GM21381 (cell line): ENCODE measurements at regions not wholly inside any gene's neighbourhood (a gene's known extent, or its start where the extent isn't known, plus 50 kb on each side); places are given as distances from the start of the nearest gene placed in this dataset.

Experiments used
- ATAC-seq: cut with Tn5 transposase; IDR thresholded peaks from one replicate; pipeline ENCODE4 v1.9.1; 2021; ENCODE audit warnings: mild to moderate bottlenecking, moderate library complexity; ENCODE audit not compliant: unreplicated experiment

DNA sequence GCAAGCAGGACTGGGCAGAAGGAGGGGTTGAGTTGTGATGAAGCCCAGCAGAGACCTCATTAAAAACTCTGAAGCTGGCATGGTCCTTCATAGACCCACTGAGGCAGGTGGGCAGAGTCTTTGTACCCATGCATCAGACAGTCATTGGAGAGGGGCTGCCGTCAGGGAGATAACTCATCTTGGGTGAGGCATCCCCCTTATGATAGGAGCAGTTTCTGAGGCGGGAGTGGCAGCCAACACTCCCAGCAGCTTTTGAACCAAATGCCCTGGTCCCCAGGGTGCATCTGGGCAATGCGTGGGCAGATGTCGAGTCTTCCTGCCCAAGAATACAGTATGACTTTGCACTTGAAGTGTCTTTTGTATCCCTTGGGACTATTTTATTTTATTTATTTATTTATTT, 68.1 kb downstream of the HTR5A start:
- no peak for ATAC-seq

- no peak for ATAC-seq
Observed at GRCh38 chr7:155141562-155141961, 71.4 kb downstream of the HTR5A start.

- ATAC-seq, result no peak
Observed at GRCh38 chr7:155143381-155143780, 73.3 kb downstream of the HTR5A start.

DNA sequence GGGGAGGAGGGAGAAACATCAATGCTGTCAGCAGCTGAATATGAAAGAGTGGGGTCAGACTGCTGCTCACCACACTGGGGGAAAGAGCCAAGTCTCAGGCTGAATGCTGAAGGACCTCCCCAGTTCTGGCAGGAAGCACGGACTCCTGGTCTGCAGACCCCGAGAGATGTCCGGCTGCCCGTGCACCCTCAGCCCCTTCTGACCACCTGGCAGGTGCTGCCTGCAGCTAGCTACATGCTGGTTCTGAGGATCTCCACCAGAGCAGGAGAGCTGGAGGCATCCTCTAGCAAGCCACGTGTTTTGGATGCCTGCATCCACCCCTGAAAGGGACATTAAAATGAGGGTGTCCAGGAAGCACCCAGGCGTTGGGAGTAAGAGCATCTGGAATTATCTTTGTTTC, 74.2 kb downstream of the HTR5A start:
- no peak for ATAC-seq

DNA sequence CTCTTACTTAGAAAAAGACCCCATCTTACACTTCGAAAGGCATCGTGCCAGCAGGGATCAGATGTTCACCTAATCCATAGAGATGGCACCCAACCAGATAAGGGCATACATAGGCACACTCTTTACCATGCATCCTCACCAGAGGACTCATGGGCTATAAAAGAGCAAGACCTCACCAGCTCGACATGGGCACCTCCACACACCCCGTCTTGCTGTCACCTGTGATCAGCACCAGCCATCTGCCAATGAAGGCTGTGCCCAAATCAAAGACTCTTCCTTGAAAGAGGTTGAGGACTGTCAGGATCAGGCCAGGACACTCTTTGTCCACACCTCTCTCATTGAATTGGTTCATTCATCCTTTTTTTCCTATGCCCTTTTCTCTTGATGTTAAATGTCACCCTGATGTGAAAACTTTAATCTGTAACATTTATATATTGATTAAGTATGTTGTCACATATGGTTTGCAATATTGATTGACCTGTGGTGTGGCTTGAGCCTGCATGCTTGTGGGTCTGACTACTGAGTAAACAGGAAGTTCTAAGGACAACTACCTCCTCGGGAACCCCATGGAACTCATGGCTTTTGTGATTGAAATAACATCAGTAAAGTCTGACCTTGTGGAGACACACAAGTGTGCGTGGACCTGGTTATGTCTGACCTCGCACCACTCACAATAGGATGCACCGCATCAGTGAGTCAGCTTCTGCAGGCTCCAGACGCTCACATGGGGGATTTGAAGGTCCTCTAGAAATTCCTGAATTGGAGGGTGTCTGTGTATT, 75.5 kb downstream of the HTR5A start:
- ATAC-seq, result no peak

GRCh38 chr7:155147172-155147571, 77.0 kb downstream of the HTR5A start:
- ATAC-seq, result no peak

DNA sequence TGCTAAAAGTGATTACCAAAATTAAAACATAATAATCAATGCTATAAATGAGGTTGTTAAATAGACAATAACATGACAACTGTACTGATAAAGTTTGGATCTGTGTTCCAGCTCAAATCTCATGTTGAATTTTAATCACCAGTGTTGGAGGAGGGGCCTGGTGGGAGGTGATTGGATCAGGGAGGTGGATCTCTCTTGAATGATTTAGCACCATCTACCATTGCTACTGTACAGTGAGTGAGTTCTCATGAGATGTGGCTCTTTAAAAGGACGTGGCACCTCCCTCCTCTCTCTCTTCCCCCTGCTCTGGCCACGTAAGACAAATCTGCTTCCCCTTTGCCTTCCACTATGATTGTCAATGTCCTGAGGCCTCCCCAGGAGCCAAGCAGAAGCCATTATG, 77.5 kb downstream of the HTR5A start:
- no peak for ATAC-seq

DNA sequence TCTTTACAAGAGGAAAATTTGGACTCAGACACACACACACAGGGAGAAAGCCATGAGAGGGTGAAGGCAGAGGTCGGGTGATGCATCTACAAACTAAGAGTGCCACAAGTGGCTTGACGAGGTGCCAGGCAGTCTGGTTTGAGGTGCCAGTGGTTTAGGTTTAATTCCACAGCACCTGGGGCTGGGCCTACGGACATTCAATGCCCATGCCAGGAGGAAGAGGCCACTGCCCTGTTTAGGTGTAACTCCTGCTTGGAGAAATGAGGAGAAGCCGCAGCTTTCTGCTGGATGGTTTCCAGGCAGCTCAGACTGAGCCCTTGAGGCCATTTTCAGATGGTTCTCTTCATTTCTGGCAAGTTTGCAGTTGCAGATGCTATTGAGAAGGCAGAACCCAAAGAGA, 83.6 kb downstream of the HTR5A start:
- no peak for ATAC-seq

DNA sequence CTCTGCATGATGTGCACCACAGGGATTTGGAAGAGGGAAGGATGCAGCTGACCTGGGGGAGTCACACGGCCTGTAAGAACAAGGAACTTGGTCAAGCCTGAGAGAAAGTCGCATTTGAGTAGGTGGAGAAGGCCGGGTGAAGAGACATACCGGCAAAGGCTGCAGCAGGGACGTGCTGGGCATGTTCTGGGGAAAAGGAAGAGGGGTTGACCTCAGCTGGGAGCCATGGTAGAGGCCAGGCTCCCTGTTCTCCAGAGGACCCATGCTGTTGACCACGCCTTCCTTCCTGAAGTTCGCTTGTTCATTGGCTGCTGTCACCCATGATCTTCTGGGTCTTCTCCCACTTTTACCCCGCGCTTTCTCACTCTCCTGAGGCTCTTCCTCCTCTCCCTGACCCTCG, 84.5 kb downstream of the HTR5A start:
- ATAC-seq, result no peak

GRCh38 chr7:155161690-155162089, 91.6 kb downstream of the HTR5A start:
- ATAC-seq, result no peak

GRCh38 chr7:155162422-155162821, 92.3 kb downstream of the HTR5A start:
- ATAC-seq, result no peak

DNA sequence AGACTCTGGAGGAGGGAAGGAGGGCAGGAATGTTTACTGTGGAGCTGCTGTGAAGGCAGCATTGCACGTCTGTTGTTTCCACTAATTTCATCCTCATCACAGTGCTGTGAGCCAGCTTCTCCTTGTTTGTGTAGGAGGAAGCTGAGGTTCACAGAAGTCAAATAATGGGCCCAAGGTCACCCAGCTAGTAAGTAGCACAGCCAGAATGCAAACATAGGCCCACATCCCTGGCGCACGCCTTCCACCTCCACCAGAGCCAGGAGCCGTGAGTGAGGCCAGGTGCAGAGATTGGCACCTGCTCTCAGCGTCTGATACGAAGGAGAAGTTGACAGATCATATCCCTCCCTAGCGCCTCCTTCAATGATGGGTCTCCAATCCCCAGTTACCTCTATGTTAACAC, 93.6 kb downstream of the HTR5A start:
- ATAC-seq, result no peak

- no peak for ATAC-seq
Observed at GRCh38 chr7:155164316-155164715, 94.2 kb downstream of the HTR5A start.

GRCh38 chr7:155166108-155166507, 96.0 kb downstream of the HTR5A start:
- no peak for ATAC-seq

DNA sequence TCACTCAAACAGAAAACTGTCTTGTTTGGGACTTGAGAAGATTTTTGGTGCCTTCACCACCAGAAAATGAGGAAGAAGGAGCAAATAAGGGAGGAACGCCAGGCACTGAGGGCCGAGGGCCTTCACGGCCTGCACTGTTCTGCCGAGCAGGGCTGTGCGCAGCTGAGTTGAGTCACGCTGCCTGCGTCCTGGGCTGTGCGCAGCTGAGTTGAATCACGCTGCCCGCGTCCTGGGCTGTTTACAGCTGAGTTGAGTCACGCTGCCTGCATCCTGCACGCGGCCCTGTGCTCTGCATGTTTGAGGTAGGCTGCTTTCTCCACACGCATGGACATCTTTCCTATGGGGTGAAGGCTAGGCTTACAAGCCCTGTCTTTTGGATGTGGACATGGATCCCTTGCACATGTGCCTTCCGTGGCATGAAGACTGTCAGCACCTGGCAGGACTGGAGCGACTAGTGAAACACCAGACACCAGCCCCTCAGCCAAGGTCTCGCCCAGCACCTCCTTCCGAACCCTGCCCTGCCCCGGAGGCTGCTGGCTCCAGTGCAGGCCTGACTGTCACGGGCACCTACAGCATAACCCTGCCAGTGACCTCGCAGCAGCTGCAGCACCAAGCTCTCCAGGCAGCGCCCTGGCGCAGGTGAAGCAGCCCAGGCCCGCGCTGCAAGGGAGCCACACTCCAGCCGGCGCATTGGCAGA, 96.7 kb downstream of the HTR5A start:
- no peak for ATAC-seq

DNA sequence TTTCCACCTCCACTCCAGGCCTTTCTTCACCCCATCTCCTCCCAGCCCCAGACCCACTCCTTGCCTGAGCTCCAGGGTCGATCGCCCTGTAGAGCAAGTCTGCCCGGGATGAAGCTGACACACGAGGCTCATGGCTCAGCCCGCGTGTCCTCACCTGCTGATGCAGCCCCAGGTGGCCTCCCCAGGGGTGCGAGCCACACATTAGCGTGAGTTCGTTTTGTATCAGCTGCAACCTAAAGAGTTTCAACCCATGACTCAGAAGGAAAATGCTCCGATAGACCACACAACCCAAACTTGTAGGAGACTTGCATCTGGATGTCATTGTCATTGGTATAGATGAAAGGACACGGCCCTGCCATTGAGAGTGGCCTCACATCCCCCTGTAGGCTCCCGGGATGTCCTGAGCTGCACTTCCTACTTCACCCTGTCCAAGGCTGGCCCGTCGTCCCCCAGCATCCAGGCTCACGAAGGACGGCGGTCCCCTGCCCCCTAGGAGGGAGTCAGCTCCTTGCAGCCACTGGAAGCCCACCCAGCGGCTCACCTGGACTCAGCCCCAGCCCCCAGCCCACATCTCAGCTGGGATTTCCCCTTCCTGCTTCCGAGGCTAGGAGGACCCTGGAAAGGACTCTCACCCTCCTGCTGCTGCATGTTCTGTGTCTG, 97.7 kb downstream of the HTR5A start:
- no peak for ATAC-seq

DNA sequence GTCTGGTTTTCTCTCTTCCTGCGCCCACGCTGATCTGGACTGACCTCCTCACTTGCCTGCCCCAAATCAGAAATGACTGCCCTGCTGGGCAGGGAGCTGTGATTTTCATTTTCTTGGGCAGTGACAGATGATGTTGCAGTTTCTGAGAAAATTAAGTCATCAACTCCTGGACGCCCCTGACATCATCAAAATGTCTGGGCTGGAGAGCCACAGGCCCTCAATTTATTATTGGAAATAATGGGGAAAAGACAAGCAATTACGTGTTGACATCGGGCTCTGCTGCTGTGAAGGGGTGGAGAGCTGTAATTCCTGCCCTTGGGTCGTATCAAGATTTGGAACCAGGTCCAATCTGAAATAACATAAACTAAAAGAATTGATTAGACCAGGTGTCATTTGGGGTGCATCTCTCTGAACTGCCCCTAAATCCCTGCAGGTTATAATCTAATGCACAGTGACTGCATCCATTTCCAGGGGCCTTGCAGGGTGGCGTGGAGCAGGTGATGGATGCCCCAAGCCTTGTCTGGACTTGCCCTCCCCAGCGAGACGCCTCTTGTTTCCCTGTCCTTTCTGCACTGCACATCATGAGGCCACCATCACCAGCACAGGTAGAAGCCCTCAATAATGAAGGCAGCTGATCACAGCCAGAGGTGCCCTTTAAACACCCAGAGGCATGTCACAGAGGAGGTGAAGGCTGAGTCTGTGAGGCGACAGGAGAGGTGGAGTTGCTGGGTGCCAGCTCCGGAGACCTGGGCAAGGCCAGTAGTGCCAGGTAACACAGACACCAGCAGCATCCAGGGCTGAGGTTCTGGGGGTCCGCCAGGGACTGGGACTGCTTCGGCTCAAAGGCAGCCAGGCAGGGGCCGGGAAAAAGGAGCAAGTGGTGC, 98.7 kb downstream of the HTR5A start:
- no peak for ATAC-seq

GRCh38 chr7:155169498-155170065, 99.5 kb downstream of the HTR5A start:
- ATAC-seq, result no peak

GRCh38 chr7:155170331-155170730, 100.2 kb downstream of the HTR5A start:
- no peak for ATAC-seq

DNA sequence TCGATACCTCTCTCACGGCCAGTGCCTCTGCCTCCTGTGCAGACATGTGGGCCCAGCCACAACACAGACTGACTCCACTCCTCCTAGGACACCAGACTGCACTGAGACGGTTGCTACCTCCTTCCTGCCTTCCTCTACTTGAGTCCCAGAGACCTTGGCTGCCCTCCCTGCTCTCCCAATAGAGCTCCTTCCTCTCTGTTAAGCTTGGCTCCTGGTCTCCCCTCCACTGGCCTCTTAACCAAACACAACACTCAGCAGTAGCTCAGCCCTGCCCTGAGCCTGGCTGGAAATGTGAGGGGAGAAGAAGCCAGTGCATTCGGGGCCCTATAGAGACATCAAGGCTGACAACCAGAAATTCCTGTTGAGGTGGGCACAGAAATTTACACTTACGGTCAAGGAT, 102.0 kb downstream of the HTR5A start:
- no peak for ATAC-seq

DNA sequence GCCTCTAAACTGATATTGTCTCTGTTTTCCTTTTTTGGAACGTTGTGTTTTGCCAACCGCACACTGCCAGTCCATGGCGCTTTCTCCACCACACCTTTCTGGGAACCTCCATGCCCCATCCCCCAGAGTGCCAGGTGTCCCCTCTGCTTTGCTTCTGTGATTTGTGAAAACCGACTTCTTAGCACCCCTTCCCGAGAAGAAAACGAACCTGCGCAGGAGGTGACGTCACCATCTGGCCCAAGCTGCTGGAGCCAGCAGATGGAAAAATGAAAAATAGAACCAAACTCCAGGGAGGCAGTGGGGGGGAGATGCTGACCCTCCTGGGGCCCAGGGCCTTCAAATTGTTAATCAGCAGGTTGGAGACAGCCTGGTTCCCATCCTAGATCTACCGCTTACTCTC, 103.8 kb downstream of the HTR5A start:
- ATAC-seq, result no peak
